Breast epithelium (tissue), 4 donors: ENCODE measurements at regions not wholly inside any gene's neighbourhood (a gene's known extent, or its start where the extent isn't known, plus 50 kb on each side); places are given as distances from the start of the nearest gene placed in this dataset.

Experiments used
- DNase-seq, 2 donors: peaks; one replicate each; pipeline ENCODE4 v3.0.0-alpha.2; 2019; ENCODE audit warnings: low spot score in 2 of 2
- H3K27ac ChIP-seq, 2 donors: fragments of 200-600 bp; sonication (generic) in 1 of 2; one replicate each; pipeline ENCODE4 v1.5.1; 2016 to 2019; ENCODE audit warnings: mild to moderate bottlenecking in 1 of 2
- H3K27me3 ChIP-seq, 2 donors: fragments of 200-600 bp; sonication (generic) in 1 of 2; one replicate each; pipeline versions ENCODE4 v1.5.1 to v1.6.0; 2017 to 2019; ENCODE audit warnings: control low read depth in 1 of 2, mild to moderate bottlenecking in 1 of 2
- H3K36me3 ChIP-seq: fragments of 200-600 bp; one replicate; pipeline ENCODE4 v1.5.1; 2019
- H3K4me1 ChIP-seq, 2 donors: fragments of 200-600 bp; sonication (generic); one replicate each; pipeline ENCODE4 v1.5.1; 2016 to 2019; ENCODE audit warnings: control low read depth in 1 of 2
- H3K4me3 ChIP-seq, 3 donors: fragments of 200-600 bp; sonication (generic); 1 replicate in 2 of 3; 2 replicates in 1 of 3; pipeline ENCODE4 v1.5.1; 2016 to 2019; ENCODE audit warnings: mild to moderate bottlenecking in 3 of 3, moderate library complexity in 2 of 3
- H3K9me3 ChIP-seq, 2 donors: fragments of 200-600 bp; sonication (generic) in 1 of 2; one replicate each; pipeline ENCODE4 v1.5.1; 2016 to 2019; ENCODE audit warnings: control low read depth in 1 of 2
- POLR2A ChIP-seq: fragments of 450-650 bp; IDR thresholded peaks from one replicate; pipeline ENCODE4 v1.6.1; 2016; ENCODE audit warnings: antibody characterized with exemption, mild to moderate bottlenecking, moderate library complexity
- POLR2AphosphoS5 ChIP-seq, 3 donors: sonication (generic); formaldehyde crosslinking; IDR thresholded peaks; one replicate each; pipeline ENCODE4 v1.6.1; 2017; ENCODE audit warnings: antibody characterized with exemption in 3 of 3
- intact Hi-C: fragments of 100-400 bp; cut with DNase I; formaldehyde crosslinking; loops from one replicate; pipeline ENCODE4 v1.15.1; 2023; ENCODE audit warnings: low total_unique reads
- TF ChIP-seq, protein P1 (sequence below), 3 donors: fragments of 450-650 bp; IDR thresholded peaks; one replicate each; pipeline ENCODE4 v1.5.1; 2016 to 2017; ENCODE audit warnings: antibody characterized with exemption in 3 of 3, mild to moderate bottlenecking in 3 of 3, moderate library complexity in 3 of 3

GRCh38 chr6:133804265-133804664 lies 84.6 kb upstream of the TCF21 start:
- H3K4me3 ChIP-seq = no peak overlapping the region
- no peak for DNase-seq
- H3K27ac ChIP-seq = no peak overlapping the region

DNA sequence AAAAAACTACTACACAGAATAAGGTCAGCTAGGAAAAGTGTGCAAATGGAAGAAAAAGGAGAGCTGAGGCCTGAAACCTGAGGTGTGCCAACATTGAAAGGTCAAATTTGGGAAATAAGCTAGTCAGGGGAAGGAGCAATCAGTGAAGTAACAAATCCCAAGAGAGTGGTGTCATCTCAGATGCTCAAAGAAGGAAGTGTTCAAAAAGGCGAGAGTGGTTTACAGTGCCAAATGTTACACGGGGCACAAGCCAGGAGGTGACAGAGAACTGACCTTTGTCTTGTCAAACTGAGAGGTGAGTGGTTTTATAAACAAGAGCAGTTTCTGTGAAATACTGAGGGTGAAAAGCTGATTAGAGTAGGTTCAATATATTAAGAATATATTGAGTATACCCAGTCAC lies 83.0 kb upstream of the TCF21 start:
- Histone ChIP-seq H3K27ac (no peak overlapping the region), H3K4me3 (no peak overlapping the region), H3K9me3 (no peaks in the 10 kb centered on the region), H3K4me1 (no peaks in the 10 kb centered on the region), H3K27me3 (no peaks in the 10 kb centered on the region), H3K36me3 (no peaks in the 10 kb centered on the region)
- intact Hi-C loops = no loop called here
- TF ChIP-seq POLR2A (no peak), POLR2AphosphoS5 (IDR thresholded peaks at IDR 0.05) (no peak)
- TF ChIP-seq, protein P1, sequence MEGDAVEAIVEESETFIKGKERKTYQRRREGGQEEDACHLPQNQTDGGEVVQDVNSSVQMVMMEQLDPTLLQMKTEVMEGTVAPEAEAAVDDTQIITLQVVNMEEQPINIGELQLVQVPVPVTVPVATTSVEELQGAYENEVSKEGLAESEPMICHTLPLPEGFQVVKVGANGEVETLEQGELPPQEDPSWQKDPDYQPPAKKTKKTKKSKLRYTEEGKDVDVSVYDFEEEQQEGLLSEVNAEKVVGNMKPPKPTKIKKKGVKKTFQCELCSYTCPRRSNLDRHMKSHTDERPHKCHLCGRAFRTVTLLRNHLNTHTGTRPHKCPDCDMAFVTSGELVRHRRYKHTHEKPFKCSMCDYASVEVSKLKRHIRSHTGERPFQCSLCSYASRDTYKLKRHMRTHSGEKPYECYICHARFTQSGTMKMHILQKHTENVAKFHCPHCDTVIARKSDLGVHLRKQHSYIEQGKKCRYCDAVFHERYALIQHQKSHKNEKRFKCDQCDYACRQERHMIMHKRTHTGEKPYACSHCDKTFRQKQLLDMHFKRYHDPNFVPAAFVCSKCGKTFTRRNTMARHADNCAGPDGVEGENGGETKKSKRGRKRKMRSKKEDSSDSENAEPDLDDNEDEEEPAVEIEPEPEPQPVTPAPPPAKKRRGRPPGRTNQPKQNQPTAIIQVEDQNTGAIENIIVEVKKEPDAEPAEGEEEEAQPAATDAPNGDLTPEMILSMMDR (IDR thresholded peaks at IDR 0.05) = no peak
- DNase-seq = no peak

More at GRCh38 chr6:133804265-133804664, 84.6 kb upstream of the TCF21 start:
- H3K9me3 ChIP-seq = no peaks in the 10 kb centered on the region
- H3K36me3 ChIP-seq = no peaks in the 10 kb centered on the region
- no peaks in the 10 kb centered on the region for H3K27me3 ChIP-seq
- intact Hi-C loops = no loop called here
- TF ChIP-seq POLR2A (no peak), POLR2AphosphoS5 (IDR thresholded peaks at IDR 0.05) (no peak)
- TF ChIP-seq, protein P1 (IDR thresholded peaks at IDR 0.05) = no peak
- H3K4me1 ChIP-seq = no peaks in the 10 kb centered on the region

GRCh38 chr6:133806382-133807140 lies 82.4 kb upstream of the TCF21 start:
- Histone ChIP-seq H3K36me3 (no peaks in the 10 kb centered on the region), H3K27me3 (no peaks in the 10 kb centered on the region), H3K9me3 (no peaks in the 10 kb centered on the region), H3K4me1 (no peaks in the 10 kb centered on the region), H3K27ac (no peak overlapping the region), H3K4me3 (no peak overlapping the region)
- intact Hi-C loops = no loop called here
- DNase-seq = no peak
- TF ChIP-seq, protein P1 (IDR thresholded peaks at IDR 0.05) = no peak
- TF ChIP-seq POLR2A (no peak), POLR2AphosphoS5 (IDR thresholded peaks at IDR 0.05) (no peak)

DNA sequence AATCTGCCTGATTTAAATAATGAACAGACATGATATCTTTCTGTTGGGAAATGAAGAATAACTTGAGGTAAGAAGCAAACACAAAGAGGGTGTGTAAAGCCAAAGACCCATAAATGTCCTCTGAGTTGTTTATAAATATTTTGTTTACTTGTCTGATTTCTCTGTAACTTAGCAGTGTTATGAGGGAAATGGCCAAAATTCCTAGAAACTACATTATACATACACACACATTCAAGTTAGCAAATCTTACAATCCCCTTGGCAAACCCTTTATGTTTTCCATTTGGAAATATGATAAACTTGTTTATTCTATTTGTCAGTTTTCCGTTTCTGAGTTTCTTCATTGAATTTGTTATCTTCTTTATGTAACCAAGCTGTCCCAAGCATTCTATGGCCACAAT lies 81.4 kb upstream of the TCF21 start:
- Histone ChIP-seq H3K27ac (no peak overlapping the region), H3K36me3 (no peaks in the 10 kb centered on the region), H3K27me3 (no peaks in the 10 kb centered on the region), H3K4me3 (no peak overlapping the region), H3K4me1 (no peaks in the 10 kb centered on the region), H3K9me3 (no peaks in the 10 kb centered on the region)
- TF ChIP-seq, protein P1 (IDR thresholded peaks at IDR 0.05) = no peak
- TF ChIP-seq POLR2AphosphoS5 (IDR thresholded peaks at IDR 0.05) (no peak), POLR2A (no peak)
- intact Hi-C loops = no loop called here
- DNase-seq = no peak

GRCh38 chr6:133809406-133809805 lies 79.5 kb upstream of the TCF21 start:
- Histone ChIP-seq H3K4me3 (no peak overlapping the region), H3K9me3 (no peaks in the 10 kb centered on the region), H3K27ac (no peak overlapping the region), H3K4me1 (no peaks in the 10 kb centered on the region), H3K27me3 (no peaks in the 10 kb centered on the region), H3K36me3 (no peaks in the 10 kb centered on the region)
- DNase-seq = no peak
- TF ChIP-seq, protein P1 (IDR thresholded peaks at IDR 0.05) = no peak
- no peak for TF ChIP-seq POLR2A
- no peak for TF ChIP-seq POLR2AphosphoS5 (IDR thresholded peaks at IDR 0.05)
- intact Hi-C loops = no loop called here
